Ovary (tissue), 3 donors: ENCODE measurements at regions not wholly inside any gene's neighbourhood (a gene's known extent, or its start where the extent isn't known, plus 50 kb on each side); places are given as distances from the start of the nearest gene placed in this dataset.
"Not testable (repeated sequence)": the region's sequence is repeated elsewhere in the genome, so short reads cannot be mapped to it uniquely, and the experiment has no call there.

ENCODE experiments used
- POLR2A ChIP-seq: fragments of 450-650 bp; IDR thresholded peaks from one replicate; pipeline ENCODE4 v1.6.1; 2017; ENCODE audit warnings: antibody characterized with exemption, mild to moderate bottlenecking, moderate library complexity
- TF ChIP-seq, protein P1 (sequence below), 3 donors: fragments of 450-650 bp in 2 of 3; fragments of 200-600 bp in 1 of 3; IDR thresholded peaks; one replicate each; pipeline versions ENCODE4 v1.5.1 to v1.8.0; 2016 to 2022; ENCODE audit warnings: antibody characterized with exemption in 3 of 3, mild to moderate bottlenecking in 1 of 3
- donor health status: DM: no; HTN: no; CAD: no.

DNA sequence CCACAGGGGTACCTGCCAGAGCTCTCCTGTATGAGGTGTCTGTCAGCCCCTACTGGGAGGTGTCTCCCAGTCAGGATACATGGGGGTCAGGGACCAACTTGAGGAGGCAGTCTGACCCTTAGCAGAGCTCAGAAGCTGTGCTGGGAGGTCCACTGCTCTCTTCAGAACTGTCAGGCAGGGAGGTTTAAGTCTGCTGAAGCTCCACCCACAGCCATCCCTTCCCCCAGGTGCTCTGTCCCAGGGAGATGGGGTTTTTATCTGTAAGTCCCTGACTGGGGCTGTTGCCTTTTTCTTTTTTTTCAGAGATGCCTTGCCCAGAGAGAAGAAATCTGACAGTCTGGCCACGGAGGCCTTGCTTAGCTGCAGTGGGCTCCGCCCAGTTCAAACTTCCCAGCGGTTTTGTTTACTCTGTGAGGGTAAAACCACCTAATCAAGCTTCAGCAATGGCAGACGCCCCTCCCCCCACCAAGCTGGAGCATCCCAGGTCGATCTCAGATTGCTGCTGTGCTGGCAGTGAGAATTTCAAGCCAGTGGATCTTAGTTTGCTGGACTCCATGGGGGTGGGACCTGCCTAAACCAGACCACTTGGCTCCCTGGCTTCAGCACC, 118.5 kb upstream of the RADX start:
- TF ChIP-seq, protein P1, sequence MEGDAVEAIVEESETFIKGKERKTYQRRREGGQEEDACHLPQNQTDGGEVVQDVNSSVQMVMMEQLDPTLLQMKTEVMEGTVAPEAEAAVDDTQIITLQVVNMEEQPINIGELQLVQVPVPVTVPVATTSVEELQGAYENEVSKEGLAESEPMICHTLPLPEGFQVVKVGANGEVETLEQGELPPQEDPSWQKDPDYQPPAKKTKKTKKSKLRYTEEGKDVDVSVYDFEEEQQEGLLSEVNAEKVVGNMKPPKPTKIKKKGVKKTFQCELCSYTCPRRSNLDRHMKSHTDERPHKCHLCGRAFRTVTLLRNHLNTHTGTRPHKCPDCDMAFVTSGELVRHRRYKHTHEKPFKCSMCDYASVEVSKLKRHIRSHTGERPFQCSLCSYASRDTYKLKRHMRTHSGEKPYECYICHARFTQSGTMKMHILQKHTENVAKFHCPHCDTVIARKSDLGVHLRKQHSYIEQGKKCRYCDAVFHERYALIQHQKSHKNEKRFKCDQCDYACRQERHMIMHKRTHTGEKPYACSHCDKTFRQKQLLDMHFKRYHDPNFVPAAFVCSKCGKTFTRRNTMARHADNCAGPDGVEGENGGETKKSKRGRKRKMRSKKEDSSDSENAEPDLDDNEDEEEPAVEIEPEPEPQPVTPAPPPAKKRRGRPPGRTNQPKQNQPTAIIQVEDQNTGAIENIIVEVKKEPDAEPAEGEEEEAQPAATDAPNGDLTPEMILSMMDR (IDR thresholded peaks at IDR 0.05), result not testable (repeated sequence)
- TF ChIP-seq POLR2A, result not testable (repeated sequence)
